GM12891 (cell line): ENCODE measurements at regions not wholly inside any gene's neighbourhood (a gene's known extent, or its start where the extent isn't known, plus 50 kb on each side); places are given as distances from the start of the nearest gene placed in this dataset.

Source experiments
- POLR2AphosphoS5 ChIP-seq: IDR thresholded peaks from 2 replicates; pipeline ENCODE4 v1.6.1; 2011; ENCODE audit warnings: low read depth, low read length, control low read depth
- TAF1 ChIP-seq: IDR thresholded peaks from 2 replicates; pipeline ENCODE4 v1.6.1; 2011; ENCODE audit warnings: low read depth, low read length, control low read depth

GRCh38 chr9:89814340-89815040 is 209.7 kb downstream of the GADD45G start:
- TF ChIP-seq TAF1, result no peak
- TF ChIP-seq POLR2AphosphoS5, result no peak
